22Rv1 (cell line): ENCODE measurements at regions not wholly inside any gene's neighbourhood (a gene's known extent, or its start where the extent isn't known, plus 50 kb on each side); places are given as distances from the start of the nearest gene placed in this dataset.

ENCODE experiments used
- ZFX ChIP-seq: fragments of 450-650 bp; IDR thresholded peaks from 2 replicates; pipeline ENCODE4 v1.6.1; 2017; ENCODE audit warnings: antibody characterized with exemption, borderline replicate concordance
- TF ChIP-seq, protein P1 (sequence below): fragments of 450-650 bp; IDR thresholded peaks from 2 replicates; pipeline ENCODE4 v1.5.1; 2017; ENCODE audit warnings: mild to moderate bottlenecking

DNA sequence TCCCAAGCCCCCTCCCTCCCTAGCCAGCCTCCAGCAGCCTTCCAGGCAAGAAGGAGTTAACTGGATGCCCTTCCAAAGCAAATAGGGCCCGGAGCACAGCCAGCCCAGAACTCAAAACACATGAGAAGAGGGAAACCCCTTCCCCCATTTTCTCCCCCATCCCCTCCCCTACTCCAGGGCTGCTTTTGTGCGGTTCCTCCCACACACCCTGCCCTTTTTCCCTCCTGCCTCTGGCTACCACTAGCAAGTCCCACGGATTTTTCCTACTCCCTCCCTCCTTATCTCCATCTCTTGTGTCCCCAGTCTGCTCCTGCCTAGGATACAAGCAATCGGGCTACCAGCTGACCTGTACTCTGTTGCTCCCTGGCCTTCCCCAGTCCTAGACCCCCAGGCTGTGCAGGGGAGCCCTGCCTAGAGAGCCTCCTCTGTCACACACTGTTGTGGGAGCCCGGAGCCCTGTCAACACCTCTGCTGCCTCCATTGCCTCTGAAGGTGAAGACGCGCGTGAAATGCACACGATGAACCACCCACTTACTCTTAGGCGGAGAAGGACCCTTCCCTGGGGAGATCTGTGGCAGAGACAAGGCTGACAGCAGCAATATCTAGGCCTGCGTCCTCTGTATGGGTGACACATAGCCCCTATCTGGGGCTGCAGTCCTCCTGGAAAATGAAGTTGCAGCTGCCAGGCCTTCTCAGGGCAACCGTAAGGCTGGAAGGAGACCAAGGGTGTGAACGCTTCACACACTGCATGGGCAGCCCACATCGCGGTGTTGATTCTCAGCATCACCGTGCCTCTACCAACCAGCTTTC is 282.8 kb downstream of the MN1 start:
- TF ChIP-seq, protein P1, sequence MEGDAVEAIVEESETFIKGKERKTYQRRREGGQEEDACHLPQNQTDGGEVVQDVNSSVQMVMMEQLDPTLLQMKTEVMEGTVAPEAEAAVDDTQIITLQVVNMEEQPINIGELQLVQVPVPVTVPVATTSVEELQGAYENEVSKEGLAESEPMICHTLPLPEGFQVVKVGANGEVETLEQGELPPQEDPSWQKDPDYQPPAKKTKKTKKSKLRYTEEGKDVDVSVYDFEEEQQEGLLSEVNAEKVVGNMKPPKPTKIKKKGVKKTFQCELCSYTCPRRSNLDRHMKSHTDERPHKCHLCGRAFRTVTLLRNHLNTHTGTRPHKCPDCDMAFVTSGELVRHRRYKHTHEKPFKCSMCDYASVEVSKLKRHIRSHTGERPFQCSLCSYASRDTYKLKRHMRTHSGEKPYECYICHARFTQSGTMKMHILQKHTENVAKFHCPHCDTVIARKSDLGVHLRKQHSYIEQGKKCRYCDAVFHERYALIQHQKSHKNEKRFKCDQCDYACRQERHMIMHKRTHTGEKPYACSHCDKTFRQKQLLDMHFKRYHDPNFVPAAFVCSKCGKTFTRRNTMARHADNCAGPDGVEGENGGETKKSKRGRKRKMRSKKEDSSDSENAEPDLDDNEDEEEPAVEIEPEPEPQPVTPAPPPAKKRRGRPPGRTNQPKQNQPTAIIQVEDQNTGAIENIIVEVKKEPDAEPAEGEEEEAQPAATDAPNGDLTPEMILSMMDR = no peak
- TF ChIP-seq ZFX = no peak
